HCT116 (cell line): ENCODE measurements at regions not wholly inside any gene's neighbourhood (a gene's known extent, or its start where the extent isn't known, plus 50 kb on each side); places are given as distances from the start of the nearest gene placed in this dataset.

Experiments used
- ATF3 ChIP-seq: IDR thresholded peaks from 2 replicates; pipeline ENCODE4 v1.6.1; 2012
- CEBPB ChIP-seq: IDR thresholded peaks from 2 replicates; pipeline ENCODE4 v1.6.1; 2012; ENCODE audit warnings: low read depth
- CTCF ChIP-seq, 3 experiments: fragments of 200-600 bp in 1 of 3; sonication (generic) in 1 of 3; IDR thresholded peaks in 2 of 3; conservative IDR thresholded peaks in 1 of 3; 2 replicates each; pipeline ENCODE4 v1.5.1; 2012 to 2017; ENCODE audit warnings: low read depth in 2 of 3, low read length in 2 of 3, antibody characterized with exemption in 1 of 3, borderline replicate concordance in 1 of 3, control low read depth in 1 of 3, mild to moderate bottlenecking in 1 of 3, mixed read lengths in 1 of 3, mixed run types in 1 of 3, moderate library complexity in 1 of 3; ENCODE audit not compliant: insufficient read depth in 1 of 3
- EZH2phosphoT487 ChIP-seq: fragments of 200-600 bp; IDR thresholded peaks from 2 replicates; pipeline ENCODE4 v1.6.1; 2018; ENCODE audit warnings: antibody characterized with exemption, borderline replicate concordance
- POLR2A ChIP-seq: IDR thresholded peaks from 2 replicates; pipeline ENCODE4 v1.7.0; 2011; ENCODE audit warnings: borderline replicate concordance; ENCODE audit not compliant: insufficient read depth, insufficient read length; ENCODE audit errors: extremely low read depth
- POLR2AphosphoS5 ChIP-seq: IDR thresholded peaks from 2 replicates; pipeline ENCODE4 v1.6.1; 2011; ENCODE audit warnings: mild to moderate bottlenecking, low read depth, low read length, moderate library complexity
- RAD21 ChIP-seq: IDR thresholded peaks from 2 replicates; pipeline ENCODE4 v1.6.1; 2012; ENCODE audit warnings: low read depth, mild to moderate bottlenecking
- REST ChIP-seq: IDR thresholded peaks from 2 replicates; pipeline ENCODE4 v1.6.1; 2012; ENCODE audit warnings: low read depth
- YY1 ChIP-seq: IDR thresholded peaks from 2 replicates; pipeline ENCODE4 v1.6.1; 2011; ENCODE audit warnings: low read length, low read depth, moderate library complexity, mild to moderate bottlenecking; ENCODE audit not compliant: insufficient replicate concordance; ENCODE audit errors: extremely low read depth
- ZNF274 ChIP-seq: fragments of 200-500 bp; sonication (Bioruptor generic); IDR thresholded peaks from 2 replicates; pipeline ENCODE4 v1.6.1; 2014; ENCODE audit warnings: mild to moderate bottlenecking, low read depth, low read length, inconsistent platforms

GRCh38 chr2:67338601-67339233 lies 58.4 kb upstream of the ETAA1 start:
- TF ChIP-seq POLR2AphosphoS5, result no peak
- TF ChIP-seq POLR2A, result no peak
- no peak for TF ChIP-seq RAD21
- TF ChIP-seq ZNF274, result no peak
- TF ChIP-seq ATF3, result no peak
- TF ChIP-seq YY1, result no peak
- no peak for TF ChIP-seq CTCF (IDR thresholded peaks at IDR 0.05 in 2 of 3, conservative IDR thresholded peaks at IDR 0.05 in 1 of 3; ENCODE audit: borderline replicate concordance in 1 of 3, insufficient read depth in 1 of 3, low read depth in 2 of 3, low read length in 2 of 3)
- TF ChIP-seq CEBPB, result no peak
- TF ChIP-seq EZH2phosphoT487, result no peak
- no peak for TF ChIP-seq REST
